ACHN (cell line): ENCODE measurements at regions not wholly inside any gene's neighbourhood (a gene's known extent, or its start where the extent isn't known, plus 50 kb on each side); places are given as distances from the start of the nearest gene placed in this dataset.
"Not testable (repeated sequence)": the region's sequence is repeated elsewhere in the genome, so short reads cannot be mapped to it uniquely, and the experiment has no call there.

Experiments
- DNase-seq: peaks from one replicate; pipeline ENCODE4 v3.0.0-alpha.2; 2015
- in situ Hi-C: cut with HindIII; loops from 2 replicates; pipeline ENCODE4 v1.10.0; 2017; ENCODE audit warnings: low sequenced_read_pairs, low pct_ligation_motif_present, low pct_unique_long_range_greater_than_20kb

GRCh38 chr6:837380-837779 lies 144.4 kb upstream of the EXOC2 start:
- in situ Hi-C loops = no loop called here
- DNase-seq = no peak

- in situ Hi-C loops = no loop called here
Observed at GRCh38 chr6:836276-836853, 143.4 kb upstream of the EXOC2 start.

GRCh38 chr6:835476-836160 lies 142.7 kb upstream of the EXOC2 start:
- in situ Hi-C loops = no loop called here
- peak; percentile 70 for DNase-seq

More at GRCh38 chr6:836276-836853, 143.4 kb upstream of the EXOC2 start:
- peak; percentile 34 for DNase-seq

- in situ Hi-C loops = no loop called here
- no peak for DNase-seq
Observed at GRCh38 chr6:834866-835265, 141.9 kb upstream of the EXOC2 start.

GRCh38 chr6:834190-834589 lies 141.3 kb upstream of the EXOC2 start:
- DNase-seq = no peak
- in situ Hi-C loops = no loop called here

GRCh38 chr6:832804-833203 lies 139.9 kb upstream of the EXOC2 start:
- DNase-seq, in situ Hi-C loops: not testable (repeated sequence)

GRCh38 chr6:830667-831327 lies 137.9 kb upstream of the EXOC2 start:
- in situ Hi-C loops = no loop called here
- DNase-seq = no peak

- no peak for DNase-seq
Observed at GRCh38 chr6:829656-830055, 136.7 kb upstream of the EXOC2 start.

GRCh38 chr6:827431-827830 lies 134.5 kb upstream of the EXOC2 start:
- in situ Hi-C loops = no loop called here
- DNase-seq = no peak

More at GRCh38 chr6:829656-830055, 136.7 kb upstream of the EXOC2 start:
- in situ Hi-C loops = no loop called here

GRCh38 chr6:819122-819521 lies 126.2 kb upstream of the EXOC2 start:
- peak; percentile 67 for DNase-seq
- in situ Hi-C loops = no loop called here

- DNase-seq = no peak
- in situ Hi-C loops = no loop called here
Observed at GRCh38 chr6:818196-818595, 125.3 kb upstream of the EXOC2 start.

GRCh38 chr6:816510-817084 lies 123.7 kb upstream of the EXOC2 start:
- in situ Hi-C loops = no loop called here
- DNase-seq = no peak

- in situ Hi-C loops = no loop called here
- DNase-seq = peak; percentile 17
Observed at GRCh38 chr6:815348-815738, 122.4 kb upstream of the EXOC2 start.

GRCh38 chr6:814378-815347 lies 121.7 kb upstream of the EXOC2 start:
- in situ Hi-C loops = no loop called here
- DNase-seq = no peak

GRCh38 chr6:811831-812230 lies 118.9 kb upstream of the EXOC2 start:
- in situ Hi-C loops = no loop called here
- no peak for DNase-seq

GRCh38 chr6:811191-811590 lies 118.3 kb upstream of the EXOC2 start:
- DNase-seq = no peak
- in situ Hi-C loops = no loop called here

- in situ Hi-C loops = no loop called here
- no peak for DNase-seq
Observed at GRCh38 chr6:804771-805170, 111.8 kb upstream of the EXOC2 start.

GRCh38 chr6:804317-804716 lies 111.4 kb upstream of the EXOC2 start:
- in situ Hi-C loops = no loop called here
- DNase-seq = no peak
